H9 (cell line): ENCODE measurements at regions not wholly inside any gene's neighbourhood (a gene's known extent, or its start where the extent isn't known, plus 50 kb on each side); places are given as distances from the start of the nearest gene placed in this dataset.

ENCODE experiments used
- DNase-seq: peaks from one replicate; pipeline ENCODE4 v3.0.0-alpha.2; 2017
- H2AFZ ChIP-seq: one replicate; pipeline ENCODE4 v1.6.1; 2013; ENCODE audit warnings: mild to moderate bottlenecking, low read length, control low read depth, moderate library complexity
- H2AK5ac ChIP-seq: 2 replicates; pipeline ENCODE4 v1.6.1; 2013; ENCODE audit warnings: low read length, control low read depth, mixed read lengths; ENCODE audit not compliant: insufficient read length
- H2BK120ac ChIP-seq: one replicate; pipeline ENCODE4 v1.6.1; 2013; ENCODE audit warnings: low read depth, mild to moderate bottlenecking, low read length, control low read depth, inconsistent platforms; ENCODE audit not compliant: poor library complexity, severe bottlenecking
- H2BK12ac ChIP-seq: 2 replicates; pipeline ENCODE4 v1.6.1; 2013; ENCODE audit warnings: low read length, control low read depth, mixed read lengths, low read depth; ENCODE audit not compliant: insufficient read length
- H2BK15ac ChIP-seq: 2 replicates; pipeline ENCODE4 v1.6.1; 2013; ENCODE audit warnings: low read depth, low read length, control low read depth
- H2BK20ac ChIP-seq: one replicate; pipeline ENCODE4 v1.6.1; 2013; ENCODE audit warnings: low read depth, mild to moderate bottlenecking, low read length, control low read depth, inconsistent platforms; ENCODE audit not compliant: poor library complexity, severe bottlenecking
- H2BK5ac ChIP-seq: 2 replicates; pipeline ENCODE4 v1.6.1; 2013; ENCODE audit warnings: low read length, control low read depth, mixed read lengths; ENCODE audit not compliant: insufficient read length
- H3K14ac ChIP-seq: 2 replicates; pipeline ENCODE4 v1.6.1; 2013; ENCODE audit warnings: low read length, control low read depth; ENCODE audit not compliant: insufficient read depth
- H3K18ac ChIP-seq: 2 replicates; pipeline ENCODE4 v1.6.1; 2013; ENCODE audit warnings: low read depth, mild to moderate bottlenecking, mixed read lengths, low read length, control low read depth; ENCODE audit not compliant: insufficient read length
- H3K23ac ChIP-seq: 2 replicates; pipeline ENCODE4 v1.6.1; 2013; ENCODE audit warnings: low read length, control low read depth, mixed read lengths, low read depth; ENCODE audit not compliant: insufficient read length
- H3K23me2 ChIP-seq: 2 replicates; pipeline ENCODE4 v1.6.1; 2013; ENCODE audit warnings: low read depth, mild to moderate bottlenecking, mixed read lengths, low read length, control low read depth; ENCODE audit not compliant: insufficient read length, poor library complexity, severe bottlenecking
- H3K27ac ChIP-seq: 2 replicates; pipeline ENCODE4 v1.5.1; 2013; ENCODE audit warnings: low read length, control low read depth, mixed read lengths, low read depth; ENCODE audit not compliant: insufficient read length
- H3K27me3 ChIP-seq: 2 replicates; pipeline ENCODE4 v1.6.1; 2013; ENCODE audit warnings: low read length, control low read depth, inconsistent platforms; ENCODE audit not compliant: insufficient read depth
- H3K4ac ChIP-seq: 2 replicates; pipeline ENCODE4 v1.6.1; 2013; ENCODE audit warnings: low read depth, mild to moderate bottlenecking, control low read depth, inconsistent platforms, low read length, moderate library complexity
- H3K4me1 ChIP-seq: 2 replicates; pipeline ENCODE4 v1.6.1; 2013; ENCODE audit warnings: low read length, control low read depth, inconsistent platforms; ENCODE audit not compliant: insufficient read depth
- H3K4me2 ChIP-seq: 2 replicates; pipeline ENCODE4 v1.6.1; 2013; ENCODE audit warnings: low read length, control low read depth, mixed read lengths; ENCODE audit not compliant: insufficient read length, insufficient read depth
- H3K56ac ChIP-seq: 2 replicates; pipeline ENCODE4 v1.6.1; 2013; ENCODE audit warnings: low read depth, mild to moderate bottlenecking, mixed read lengths, low read length, control low read depth; ENCODE audit not compliant: insufficient read length
- H3K79me1 ChIP-seq: 2 replicates; pipeline ENCODE4 v1.6.1; 2013; ENCODE audit warnings: low read depth, mild to moderate bottlenecking, moderate library complexity, low read length, control low read depth, inconsistent platforms; ENCODE audit not compliant: insufficient read depth, poor library complexity, severe bottlenecking
- H3K79me2 ChIP-seq: 2 replicates; pipeline ENCODE4 v1.6.1; 2013; ENCODE audit warnings: low read length, control low read depth, inconsistent platforms; ENCODE audit not compliant: insufficient read depth
- H3K9ac ChIP-seq: 2 replicates; pipeline ENCODE4 v1.6.1; 2013; ENCODE audit warnings: low read length, control low read depth, mixed read lengths; ENCODE audit not compliant: insufficient read length; ENCODE audit errors: extremely low read depth
- H3K9me3 ChIP-seq: one replicate; pipeline ENCODE4 v1.6.1; 2013; ENCODE audit warnings: low read depth, low read length, inconsistent platforms; ENCODE audit not compliant: control insufficient read depth
- H3T11ph ChIP-seq: one replicate; pipeline ENCODE4 v1.6.1; 2013; ENCODE audit warnings: mild to moderate bottlenecking, low read length, control low read depth, inconsistent platforms
- H4K20me1 ChIP-seq: one replicate; pipeline ENCODE4 v1.6.1; 2013; ENCODE audit not compliant: control insufficient read depth, insufficient read length, insufficient read depth
- H4K5ac ChIP-seq: 2 replicates; pipeline ENCODE4 v1.6.1; 2013; ENCODE audit warnings: low read depth, mild to moderate bottlenecking, mixed read lengths, low read length, control low read depth; ENCODE audit not compliant: insufficient read length
- H4K8ac ChIP-seq: replicated peaks from 2 replicates; pipeline ENCODE4 v1.6.1; 2013; ENCODE audit warnings: low read length, control low read depth, mixed read lengths, low read depth; ENCODE audit not compliant: insufficient read length
- H4K91ac ChIP-seq: 2 replicates; pipeline ENCODE4 v1.6.1; 2013; ENCODE audit warnings: low read depth, mild to moderate bottlenecking, moderate library complexity, mixed read lengths, low read length, control low read depth; ENCODE audit not compliant: insufficient read length
- H3K27ac Mint-ChIP-seq, 3 experiments: 2 replicates in 2 of 3; 3 replicates in 1 of 3; pipeline ENCODE4 v1.8.0; 2020 to 2021; ENCODE audit warnings: mixed read lengths in 3 of 3, mild to moderate bottlenecking in 1 of 3, moderate library complexity in 1 of 3
- H3K27me3 Mint-ChIP-seq: 2 replicates; pipeline ENCODE4 v1.8.0; 2021; ENCODE audit warnings: low read depth, mild to moderate bottlenecking, moderate library complexity, mixed read lengths
- H3K36me3 Mint-ChIP-seq, 3 experiments: 2 replicates in 2 of 3; 3 replicates in 1 of 3; pipeline ENCODE4 v1.8.0; 2020 to 2021; ENCODE audit warnings: low read depth in 3 of 3, mixed read lengths in 3 of 3; ENCODE audit not compliant: insufficient read depth in 1 of 3
- H3K4me1 Mint-ChIP-seq, 2 experiments: 2 replicates each; pipeline ENCODE4 v1.8.0; 2020; ENCODE audit warnings: mixed read lengths in 2 of 2
- H3K4me3 Mint-ChIP-seq, 2 experiments: 2 replicates in 1 of 2; 3 replicates in 1 of 2; pipeline ENCODE4 v1.8.0; 2020 to 2021; ENCODE audit warnings: mild to moderate bottlenecking in 2 of 2, mixed read lengths in 2 of 2, moderate library complexity in 1 of 2
- H3K9me3 Mint-ChIP-seq, 2 experiments: 2 replicates in 1 of 2; 3 replicates in 1 of 2; pipeline ENCODE4 v1.8.0; 2020; ENCODE audit warnings: mild to moderate bottlenecking in 2 of 2, mixed read lengths in 2 of 2, moderate library complexity in 1 of 2
- CTCF ChIP-seq: fragments of 200-600 bp; sonication (generic); conservative IDR thresholded peaks from 3 replicates; pipeline ENCODE4 v1.8.0; 2021; ENCODE audit warnings: antibody characterized with exemption, mild to moderate bottlenecking
- WGBS: extraction: QIAGEN DNeasy Blood & Tissue Kit; methylation state at CpG from one replicate; pipeline ENCODE4 v1.1.7; 2013; ENCODE audit warnings: missing lambda C conversion rate, low lambda C conversion rate, mixed read lengths; ENCODE audit not compliant: insufficient read length; ENCODE audit errors: extremely low coverage; 5-methylcytosine and 5-hydroxymethylcytosine counted together

- no peak overlapping the region for H2AFZ ChIP-seq
These were observed 130.6 kb upstream of the FAT4 start for GRCh38 chr4:125184116-125184515.

More at GRCh38 chr4:125184116-125184515, 130.6 kb upstream of the FAT4 start:
- no peaks in the 10 kb centered on the region for H3K9me3 Mint-ChIP-seq
- Histone ChIP-seq H3K56ac (no peak overlapping the region), H3K79me2 (no peaks in the 10 kb centered on the region), H2AK5ac (no peak overlapping the region), H4K8ac (no peak overlapping the region), H3T11ph (no peak overlapping the region), H2BK120ac (no peak overlapping the region), H4K5ac (no peak overlapping the region), H2BK12ac (no peak overlapping the region), H3K27me3 (no peaks in the 10 kb centered on the region), H3K18ac (no peak overlapping the region), H3K9me3 (no peaks in the 10 kb centered on the region), H3K27ac (no peak overlapping the region), H3K4ac (no peak overlapping the region), H3K79me1 (no peaks in the 10 kb centered on the region), H3K9ac (no peak overlapping the region), H3K4me1 (no peaks in the 10 kb centered on the region), H2BK15ac (no peak overlapping the region), H3K14ac (no peak overlapping the region), H3K4me2 (no peak overlapping the region), H2BK20ac (no peak overlapping the region), H4K20me1 (no peaks in the 10 kb centered on the region), H3K23me2 (no peaks in the 10 kb centered on the region), H4K91ac (no peak overlapping the region), H3K23ac (no peak overlapping the region), H2BK5ac (no peak overlapping the region)
- H3K4me1 Mint-ChIP-seq = no peaks in the 10 kb centered on the region
- no peaks in the 10 kb centered on the region; a peak in 1 of 7 replicates for H3K36me3 Mint-ChIP-seq
- no peak overlapping the region for H3K4me3 Mint-ChIP-seq
- no peak for TF ChIP-seq CTCF
- WGBS = no CpG with 5 or more reads among the region's 3 CpGs
- no peaks in the 10 kb centered on the region for H3K27me3 Mint-ChIP-seq
- no peak overlapping the region for H3K27ac Mint-ChIP-seq
- no peak for DNase-seq
